HepG2 (cell line): ENCODE measurements at regions not wholly inside any gene's neighbourhood (a gene's known extent, or its start where the extent isn't known, plus 50 kb on each side); places are given as distances from the start of the nearest gene placed in this dataset.

Experiments
- ATAC-seq: fragments of 200-7000 bp; cut with Tn5 transposase; 3 replicates; pipeline ENCODE4 v1.9.1; 2020; ENCODE audit warnings: mild to moderate bottlenecking, moderate library complexity
- BruUV-seq: library from RNA; stranded (reverse); fragments of 400-500 nt; replicated peaks from 2 replicates; lab custom pipeline; 2021; lab: Mats Ljungman, UMichigan
- CTCF ChIA-PET: fragments of 300-600 bp; formaldehyde crosslinking; extraction: SDS; loops from one replicate; lab custom pipeline; 2021; ENCODE audit warnings: low total read pairs, inconsistent platforms, low intra/inter-chr PET ratio; lab: Yijun Ruan, JAX
- POLR2A ChIA-PET: fragments of 350-600 bp; sonication (Branson Sonifier 250); formaldehyde crosslinking; loops from one replicate; lab custom pipeline; 2020; ENCODE audit warnings: antibody characterized with exemption, inconsistent platforms; lab: Yijun Ruan, JAX
- DNase-seq: peaks from one replicate; pipeline ENCODE4 v3.0.0-alpha.2; 2015; ENCODE audit warnings: low spot score
- FAIRE-seq: peaks from 3 replicates; lab custom pipeline; 2011; peaks lifted over from hg19 to GRCh38; lab: Jason Lieb, UNC
- H2AFZ ChIP-seq: one replicate; pipeline ENCODE4 v1.6.1; 2011; ENCODE audit warnings: low read length, inconsistent platforms
- H3K27ac ChIP-seq: fragments of 300-600 bp; 3 replicates; pipeline ENCODE4 v1.8.0; 2011; ENCODE audit warnings: mixed run types, mild to moderate bottlenecking, mixed read lengths, low read length, inconsistent platforms; ENCODE audit not compliant: insufficient read depth; ENCODE audit errors: extremely low read length
- H3K27me3 ChIP-seq, 2 experiments: fragments of 200-600 bp in 1 of 2; 2 replicates in 1 of 2; 3 replicates in 1 of 2; pipeline versions ENCODE4 v1.6.0 to v1.8.0; 2011; ENCODE audit warnings: low read length in 2 of 2, mild to moderate bottlenecking in 2 of 2, moderate library complexity in 2 of 2, inconsistent platforms in 1 of 2; ENCODE audit not compliant: insufficient read depth in 2 of 2, control insufficient read depth in 1 of 2
- H3K36me3 ChIP-seq, 2 experiments: fragments of 200-600 bp in 1 of 2; replicated peaks in 1 of 2; 2 replicates in 1 of 2; 3 replicates in 1 of 2; pipeline versions ENCODE4 v1.5.1 to v1.8.0; 2011; ENCODE audit warnings: low read length in 2 of 2, inconsistent platforms in 1 of 2; ENCODE audit not compliant: insufficient read depth in 2 of 2, control insufficient read depth in 1 of 2
- H3K4me1 ChIP-seq: 2 replicates; pipeline ENCODE4 v1.5.1; 2012; ENCODE audit warnings: low read length, inconsistent platforms; ENCODE audit not compliant: insufficient read depth
- H3K4me2 ChIP-seq: 2 replicates; pipeline ENCODE4 v1.6.0; 2011; ENCODE audit warnings: low read depth, low read length, inconsistent platforms
- H3K4me3 ChIP-seq, 3 experiments: fragments of 200-600 bp in 1 of 3; sonication (generic), shearing (Covaris generic) in 1 of 3; replicated peaks in 1 of 3; 2 replicates each; pipeline ENCODE4 v1.5.1; 2011 to 2016; ENCODE audit warnings: low read length in 3 of 3, inconsistent platforms in 2 of 3, low read depth in 2 of 3, mild to moderate bottlenecking in 2 of 3, control low read depth in 1 of 3, mixed read lengths in 1 of 3; ENCODE audit not compliant: insufficient read depth in 1 of 3
- H3K79me2 ChIP-seq: one replicate; pipeline ENCODE4 v1.6.1; 2011; ENCODE audit warnings: low read length, inconsistent platforms; ENCODE audit not compliant: insufficient read depth
- H3K9ac ChIP-seq: 2 replicates; pipeline ENCODE4 v1.6.0; 2011; ENCODE audit warnings: mild to moderate bottlenecking, low read depth, low read length, inconsistent platforms; ENCODE audit not compliant: insufficient read depth
- H3K9me3 ChIP-seq: 2 replicates; pipeline ENCODE4 v1.5.1; 2012; ENCODE audit warnings: mild to moderate bottlenecking, low read length
- H4K20me1 ChIP-seq: 2 replicates; pipeline ENCODE4 v1.6.0; 2011; ENCODE audit warnings: inconsistent platforms, mild to moderate bottlenecking, low read length, moderate library complexity; ENCODE audit not compliant: insufficient read depth
- ASH2L ChIP-seq: fragments of 300-600, 200-600 bp; sonication (generic); IDR thresholded peaks from 2 replicates; pipeline ENCODE4 v1.7.0; 2017; ENCODE audit warnings: low read depth, mild to moderate bottlenecking, moderate library complexity, mixed read lengths, low read length; ENCODE audit not compliant: insufficient read length
- HNRNPH1 ChIP-seq: fragments of 200-400 bp; formaldehyde crosslinking; optimal IDR thresholded peaks from 2 replicates; pipeline ENCODE3; 2017; ENCODE audit warnings: mild to moderate bottlenecking, low read depth, low read length
- RBM22 ChIP-seq: fragments of 200-400 bp; formaldehyde crosslinking; optimal IDR thresholded peaks from 2 replicates; pipeline ENCODE3; 2017; ENCODE audit warnings: mild to moderate bottlenecking, low read length, moderate library complexity
- SMAD1 ChIP-seq: sonication (generic); formaldehyde crosslinking; IDR thresholded peaks from 2 replicates; pipeline ENCODE4 v1.4.0; 2020; ENCODE audit warnings: missing genetic modification reagents, low read depth, mild to moderate bottlenecking, borderline replicate concordance
- YY1 ChIP-seq: IDR thresholded peaks from 2 replicates; pipeline ENCODE4 v1.6.1; 2011; ENCODE audit warnings: low read length, low read depth, moderate library complexity, mild to moderate bottlenecking; ENCODE audit not compliant: insufficient read depth, insufficient replicate concordance
- ZNF234 ChIP-seq: sonication (generic); formaldehyde crosslinking; conservative IDR thresholded peaks from 2 replicates; pipeline ENCODE4 v1.5.1; 2020; ENCODE audit warnings: mild to moderate bottlenecking, missing genetic modification reagents
- ZNF383 ChIP-seq: sonication (generic); formaldehyde crosslinking; IDR thresholded peaks from 2 replicates; pipeline ENCODE4 v1.4.0; 2020; ENCODE audit warnings: missing genetic modification reagents, mild to moderate bottlenecking, borderline replicate concordance
- WGBS: methylation state at CpG from one replicate; pipeline ENCODE4 v1.1.6; 2017; ENCODE audit warnings: low lambda C conversion rate; 5-methylcytosine and 5-hydroxymethylcytosine counted together
- in situ Hi-C: cut with HindIII; loops from 2 replicates; pipeline ENCODE4 v1.10.0; 2017; ENCODE audit warnings: low pct_unique_long_range_greater_than_20kb; ENCODE audit not compliant: extremely low pct_ligation_motif_present
- intact Hi-C: fragments of 100-400 bp; cut with micrococcal nuclease; formaldehyde crosslinking; loops from one replicate; pipeline ENCODE4 v1.10.0; 2022; ENCODE audit not compliant: unreplicated experiment
- TF ChIP-seq, protein P1 (sequence below): sonication (generic); formaldehyde crosslinking; IDR thresholded peaks from 2 replicates; pipeline ENCODE4 v1.5.1; 2020; ENCODE audit warnings: mild to moderate bottlenecking, missing genetic modification reagents, moderate library complexity
- TF ChIP-seq, protein P2 (sequence below): sonication (generic); formaldehyde crosslinking; IDR thresholded peaks from 2 replicates; pipeline ENCODE4 v1.8.0; 2022; ENCODE audit warnings: missing genetic modification reagents, mild to moderate bottlenecking, inconsistent platforms, borderline replicate concordance
- TF ChIP-seq, protein P3 (sequence below): sonication (generic); formaldehyde crosslinking; IDR thresholded peaks from 2 replicates; pipeline ENCODE4 v1.5.0; 2020; ENCODE audit warnings: mild to moderate bottlenecking, missing genetic modification reagents, borderline replicate concordance

GRCh38 chr6:134810402-134810801 is 139.5 kb downstream of the ALDH8A1 start:
- Histone ChIP-seq H3K27me3 (no peaks in the 10 kb centered on the region; a peak in 1 of 5 replicates), H3K4me1 (no peaks in the 10 kb centered on the region), H2AFZ (no peak overlapping the region), H4K20me1 (no peaks in the 10 kb centered on the region), H3K4me2 (no peak overlapping the region), H3K9me3 (no peaks in the 10 kb centered on the region), H3K27ac (no peak overlapping the region), H3K4me3 (no peak overlapping the region), H3K9ac (no peak overlapping the region), H3K79me2 (no peaks in the 10 kb centered on the region), H3K36me3 (no peaks in the 10 kb centered on the region)
- in situ Hi-C loops (no loop called here), intact Hi-C loops (no loop called here)
- WGBS, result 40% methylated on average over 2 of the region's 2 CpGs
- ATAC-seq (no peak), DNase-seq (no peak), FAIRE-seq (no peak)
- no TSS peak for BruUV-seq
- ChIA-PET POLR2A (no interaction called here), CTCF (no interaction called here)
- TF ChIP-seq ASH2L (no peak), SMAD1 (CRISPR knock-in tag) (no peak), ZNF234 (no peak)

GRCh38 chr6:134809130-134809529 is 140.8 kb downstream of the ALDH8A1 start:
- Histone ChIP-seq H3K4me1 (no peaks in the 10 kb centered on the region), H3K4me2 (no peak overlapping the region), H4K20me1 (no peaks in the 10 kb centered on the region), H3K4me3 (no peak overlapping the region), H3K27me3 (no peaks in the 10 kb centered on the region; a peak in 1 of 5 replicates), H3K27ac (no peak overlapping the region), H3K9ac (no peak overlapping the region), H3K79me2 (no peaks in the 10 kb centered on the region), H2AFZ (no peak overlapping the region), H3K9me3 (no peaks in the 10 kb centered on the region), H3K36me3 (no peaks in the 10 kb centered on the region)
- DNase-seq (no peak), ATAC-seq (peak; percentile 35; the same call in 2 of the 3 replicates), FAIRE-seq (no peak)
- no TSS peak for BruUV-seq
- 11% methylated on average over 4 of the region's 4 CpGs for WGBS
- in situ Hi-C loops, result no loop called here
- intact Hi-C loops, result no loop called here
- POLR2A ChIA-PET, result no interaction called here
- CTCF ChIA-PET, result no interaction called here
- TF ChIP-seq, protein P1, sequence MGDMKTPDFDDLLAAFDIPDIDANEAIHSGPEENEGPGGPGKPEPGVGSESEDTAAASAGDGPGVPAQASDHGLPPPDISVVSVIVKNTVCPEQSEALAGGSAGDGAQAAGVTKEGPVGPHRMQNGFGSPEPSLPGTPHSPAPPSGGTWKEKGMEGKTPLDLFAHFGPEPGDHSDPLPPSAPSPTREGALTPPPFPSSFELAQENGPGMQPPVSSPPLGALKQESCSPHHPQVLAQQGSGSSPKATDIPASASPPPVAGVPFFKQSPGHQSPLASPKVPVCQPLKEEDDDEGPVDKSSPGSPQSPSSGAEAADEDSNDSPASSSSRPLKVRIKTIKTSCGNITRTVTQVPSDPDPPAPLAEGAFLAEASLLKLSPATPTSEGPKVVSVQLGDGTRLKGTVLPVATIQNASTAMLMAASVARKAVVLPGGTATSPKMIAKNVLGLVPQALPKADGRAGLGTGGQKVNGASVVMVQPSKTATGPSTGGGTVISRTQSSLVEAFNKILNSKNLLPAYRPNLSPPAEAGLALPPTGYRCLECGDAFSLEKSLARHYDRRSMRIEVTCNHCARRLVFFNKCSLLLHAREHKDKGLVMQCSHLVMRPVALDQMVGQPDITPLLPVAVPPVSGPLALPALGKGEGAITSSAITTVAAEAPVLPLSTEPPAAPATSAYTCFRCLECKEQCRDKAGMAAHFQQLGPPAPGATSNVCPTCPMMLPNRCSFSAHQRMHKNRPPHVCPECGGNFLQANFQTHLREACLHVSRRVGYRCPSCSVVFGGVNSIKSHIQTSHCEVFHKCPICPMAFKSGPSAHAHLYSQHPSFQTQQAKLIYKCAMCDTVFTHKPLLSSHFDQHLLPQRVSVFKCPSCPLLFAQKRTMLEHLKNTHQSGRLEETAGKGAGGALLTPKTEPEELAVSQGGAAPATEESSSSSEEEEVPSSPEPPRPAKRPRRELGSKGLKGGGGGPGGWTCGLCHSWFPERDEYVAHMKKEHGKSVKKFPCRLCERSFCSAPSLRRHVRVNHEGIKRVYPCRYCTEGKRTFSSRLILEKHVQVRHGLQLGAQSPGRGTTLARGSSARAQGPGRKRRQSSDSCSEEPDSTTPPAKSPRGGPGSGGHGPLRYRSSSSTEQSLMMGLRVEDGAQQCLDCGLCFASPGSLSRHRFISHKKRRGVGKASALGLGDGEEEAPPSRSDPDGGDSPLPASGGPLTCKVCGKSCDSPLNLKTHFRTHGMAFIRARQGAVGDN, result no peak
- TF ChIP-seq YY1 (no peak), ZNF383 (CRISPR knock-in tag) (no peak), HNRNPH1 (no peak), RBM22 (no peak)
- TF ChIP-seq, protein P2, sequence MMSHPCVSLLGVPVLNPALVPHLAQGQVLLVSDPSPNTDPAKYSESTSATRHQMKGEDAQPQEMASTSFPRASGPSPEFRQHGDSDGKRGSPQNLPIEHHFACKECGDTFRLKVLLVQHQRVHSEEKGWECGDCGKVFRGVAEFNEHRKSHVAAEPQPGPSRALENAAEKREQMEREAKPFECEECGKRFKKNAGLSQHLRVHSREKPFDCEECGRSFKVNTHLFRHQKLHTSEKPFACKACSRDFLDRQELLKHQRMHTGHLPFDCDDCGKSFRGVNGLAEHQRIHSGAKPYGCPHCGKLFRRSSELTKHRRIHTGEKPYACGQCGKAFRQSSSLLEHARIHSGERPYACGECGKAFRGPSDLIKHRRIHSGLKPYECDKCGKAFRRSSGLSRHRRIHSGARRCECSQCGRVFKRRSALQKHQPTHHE (CRISPR knock-in tag), result no peak
- TF ChIP-seq, protein P3, sequence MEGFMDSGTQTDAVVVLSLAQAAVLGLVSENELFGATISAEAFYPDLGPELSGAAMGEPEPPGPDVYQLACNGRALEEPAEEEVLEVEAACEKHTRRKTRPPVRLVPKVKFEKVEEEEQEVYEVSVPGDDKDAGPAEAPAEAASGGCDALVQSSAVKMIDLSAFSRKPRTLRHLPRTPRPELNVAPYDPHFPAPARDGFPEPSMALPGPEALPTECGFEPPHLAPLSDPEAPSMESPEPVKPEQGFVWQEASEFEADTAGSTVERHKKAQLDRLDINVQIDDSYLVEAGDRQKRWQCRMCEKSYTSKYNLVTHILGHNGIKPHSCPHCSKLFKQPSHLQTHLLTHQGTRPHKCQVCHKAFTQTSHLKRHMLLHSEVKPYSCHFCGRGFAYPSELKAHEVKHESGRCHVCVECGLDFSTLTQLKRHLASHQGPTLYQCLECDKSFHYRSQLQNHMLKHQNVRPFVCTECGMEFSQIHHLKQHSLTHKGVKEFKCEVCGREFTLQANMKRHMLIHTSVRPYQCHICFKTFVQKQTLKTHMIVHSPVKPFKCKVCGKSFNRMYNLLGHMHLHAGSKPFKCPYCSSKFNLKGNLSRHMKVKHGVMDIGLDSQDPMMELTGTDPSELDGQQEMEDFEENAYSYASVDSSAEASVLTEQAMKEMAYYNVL, result no peak
